ENCODE measurements at regions not wholly inside any gene's neighbourhood (a gene's known extent, or its start where the extent isn't known, plus 50 kb on each side); places are given as distances from the start of the nearest gene placed in this dataset.
"Not testable (repeated sequence)": the region's sequence is repeated elsewhere in the genome, so short reads cannot be mapped to it uniquely, and the experiment has no call there.

DNA sequence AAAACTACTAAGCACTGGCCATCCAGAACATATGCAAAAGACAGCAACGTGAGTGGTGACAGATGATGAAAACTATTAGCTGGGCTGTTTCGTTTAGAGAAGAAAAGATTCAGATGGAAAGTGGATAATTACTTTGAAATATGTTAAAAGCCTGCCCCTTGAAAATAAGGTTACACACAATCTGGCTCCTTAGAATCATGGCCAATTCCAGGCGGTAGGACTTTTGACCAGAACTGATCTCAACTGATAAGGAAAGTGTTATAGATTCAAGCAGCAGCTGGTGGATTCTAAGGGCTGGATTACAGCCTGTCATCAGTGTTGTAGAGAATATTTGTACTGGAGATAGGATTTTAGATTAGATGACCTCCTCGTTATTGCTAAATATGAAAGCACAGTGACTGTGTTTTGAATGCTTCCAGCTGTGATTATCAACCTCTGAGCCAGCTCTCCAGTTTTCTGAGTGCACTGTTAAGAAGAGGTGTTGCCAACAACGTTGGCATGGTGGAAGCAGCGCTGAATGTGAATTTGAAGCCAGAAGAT is 75.1 kb downstream of the KBTBD2 start:
- POLR2A ChIA-PET; DNase-seq (ENCODE audit: extremely low spot score); CTCF ChIA-PET: not testable (repeated sequence)

DNA sequence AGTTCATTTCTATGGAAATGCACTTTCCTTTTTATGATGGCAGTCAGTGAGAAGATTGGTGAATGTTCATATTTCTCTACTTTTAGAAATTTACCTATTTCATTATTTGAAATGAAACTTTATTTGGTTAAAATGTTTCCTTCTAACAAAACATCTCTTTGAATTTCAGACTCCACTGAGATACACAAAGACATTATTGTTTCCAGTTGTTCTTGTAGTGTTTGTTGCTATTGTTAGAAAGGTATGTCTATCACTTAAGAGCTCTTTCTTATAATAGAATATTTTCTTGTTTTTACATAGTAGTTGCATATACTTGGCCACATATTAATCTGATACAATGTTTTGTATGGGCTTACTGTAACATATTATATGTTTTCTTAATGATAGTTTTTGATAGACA is 76.8 kb downstream of the KBTBD2 start:
- POLR2A ChIA-PET; CTCF ChIA-PET; DNase-seq (ENCODE audit: extremely low spot score): not testable (repeated sequence)

- no peak for DNase-seq (ENCODE audit: extremely low spot score)
- CTCF ChIA-PET: no interaction called here
- POLR2A ChIA-PET: no interaction called here
- TF ChIP-seq NFRKB (IDR thresholded peaks at IDR 0.05): no peak
- no peak for TF ChIP-seq CTBP1 (IDR thresholded peaks at IDR 0.05; ENCODE audit: borderline replicate concordance)
- TF ChIP-seq ARNT (IDR thresholded peaks at IDR 0.05): no peak
- TF ChIP-seq FOXM1 (IDR thresholded peaks at IDR 0.05; ENCODE audit: borderline replicate concordance): no peak
- TF ChIP-seq SP1 (IDR thresholded peaks at IDR 0.05): no peak
- TF ChIP-seq HDGF (IDR thresholded peaks at IDR 0.05; ENCODE audit: borderline replicate concordance): no peak
- no peak for TF ChIP-seq LEF1 (IDR thresholded peaks at IDR 0.05; ENCODE audit: borderline replicate concordance)
- TF ChIP-seq SUZ12 (IDR thresholded peaks at IDR 0.05): no peak
- TF ChIP-seq FOXK2 (IDR thresholded peaks at IDR 0.05): no peak
- no peak for TF ChIP-seq BHLHE40 (IDR thresholded peaks at IDR 0.05; ENCODE audit: borderline replicate concordance)
- no peak for TF ChIP-seq FOXA1 (IDR thresholded peaks at IDR 0.05)
- no peak for TF ChIP-seq ELF4 (IDR thresholded peaks at IDR 0.05)
- no peak for TF ChIP-seq L3MBTL2 (conservative IDR thresholded peaks at IDR 0.05)
- no peak for TF ChIP-seq ZNF384 (IDR thresholded peaks at IDR 0.05)
- TF ChIP-seq PKNOX1 (IDR thresholded peaks at IDR 0.05): no peak
- no peak for TF ChIP-seq TARDBP (IDR thresholded peaks at IDR 0.05)
Measured at GRCh38 chr7:32809871-32810270, 81.7 kb downstream of the KBTBD2 start.

DNA sequence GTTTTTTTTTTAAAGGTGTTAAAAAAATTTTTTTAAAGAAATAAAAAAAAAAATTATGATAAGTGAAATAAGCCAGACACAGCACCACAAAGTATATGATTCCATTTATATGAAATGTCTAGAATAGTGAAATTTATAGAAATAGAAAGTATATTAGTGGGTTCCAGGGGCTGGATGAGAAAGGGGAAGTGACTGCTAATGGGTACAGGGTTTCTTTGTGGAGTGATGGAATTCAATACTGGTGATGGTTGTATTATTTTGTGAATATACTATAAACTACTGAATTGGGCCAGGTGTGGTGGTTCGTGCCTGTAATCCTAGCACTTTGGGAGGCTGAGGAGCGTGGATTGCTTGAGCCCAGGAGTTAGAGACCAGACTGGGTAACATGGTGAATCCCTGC is 82.2 kb downstream of the KBTBD2 start:
- TF ChIP-seq FOXM1 (IDR thresholded peaks at IDR 0.05; ENCODE audit: borderline replicate concordance) (no peak), SUZ12 (IDR thresholded peaks at IDR 0.05) (no peak), L3MBTL2 (conservative IDR thresholded peaks at IDR 0.05) (no peak), ZNF384 (IDR thresholded peaks at IDR 0.05) (no peak), SP1 (IDR thresholded peaks at IDR 0.05) (no peak), PKNOX1 (IDR thresholded peaks at IDR 0.05) (no peak), ARNT (IDR thresholded peaks at IDR 0.05) (no peak), TARDBP (IDR thresholded peaks at IDR 0.05) (no peak)
- DNase-seq (ENCODE audit: extremely low spot score): no peak
- CTCF ChIA-PET: no interaction called here
- POLR2A ChIA-PET: no interaction called here

- TF ChIP-seq FOXA1 (IDR thresholded peaks at IDR 0.05): no peak
- TF ChIP-seq ELF4 (IDR thresholded peaks at IDR 0.05): no peak
- TF ChIP-seq PKNOX1 (IDR thresholded peaks at IDR 0.05): no peak
- TF ChIP-seq SP1 (IDR thresholded peaks at IDR 0.05): no peak
- TF ChIP-seq BHLHE40 (IDR thresholded peaks at IDR 0.05; ENCODE audit: borderline replicate concordance): no peak
- TF ChIP-seq FOXK2 (IDR thresholded peaks at IDR 0.05): no peak
- TF ChIP-seq NFRKB (IDR thresholded peaks at IDR 0.05): no peak
- TF ChIP-seq FOXM1 (IDR thresholded peaks at IDR 0.05; ENCODE audit: borderline replicate concordance): no peak
- TF ChIP-seq L3MBTL2 (conservative IDR thresholded peaks at IDR 0.05): no peak
- no peak for TF ChIP-seq ARNT (IDR thresholded peaks at IDR 0.05)
- TF ChIP-seq LEF1 (IDR thresholded peaks at IDR 0.05; ENCODE audit: borderline replicate concordance): no peak
- TF ChIP-seq ZNF384 (IDR thresholded peaks at IDR 0.05): no peak
- ChIA-PET POLR2A (no interaction called here), CTCF (no interaction called here)
- DNase-seq (ENCODE audit: extremely low spot score): no peak
Measured at GRCh38 chr7:32803406-32804141, 88.0 kb downstream of the KBTBD2 start.

- CTCF ChIA-PET: no interaction called here
- POLR2A ChIA-PET: no interaction called here
- TF ChIP-seq CTBP1 (IDR thresholded peaks at IDR 0.05; ENCODE audit: borderline replicate concordance) (no peak), TARDBP (IDR thresholded peaks at IDR 0.05) (no peak), BHLHE40 (IDR thresholded peaks at IDR 0.05; ENCODE audit: borderline replicate concordance) (no peak), FOXA1 (IDR thresholded peaks at IDR 0.05) (no peak), FOXM1 (IDR thresholded peaks at IDR 0.05; ENCODE audit: borderline replicate concordance) (no peak), ELF4 (IDR thresholded peaks at IDR 0.05) (no peak), NFRKB (IDR thresholded peaks at IDR 0.05) (no peak), ZNF384 (IDR thresholded peaks at IDR 0.05) (no peak), PKNOX1 (IDR thresholded peaks at IDR 0.05) (no peak), SP1 (IDR thresholded peaks at IDR 0.05) (no peak), FOXK2 (IDR thresholded peaks at IDR 0.05) (no peak), HDGF (IDR thresholded peaks at IDR 0.05; ENCODE audit: borderline replicate concordance) (no peak), SUZ12 (IDR thresholded peaks at IDR 0.05) (no peak), LEF1 (IDR thresholded peaks at IDR 0.05; ENCODE audit: borderline replicate concordance) (no peak), L3MBTL2 (conservative IDR thresholded peaks at IDR 0.05) (no peak), ARNT (IDR thresholded peaks at IDR 0.05) (no peak)
- no peak for DNase-seq (ENCODE audit: extremely low spot score)
Measured at GRCh38 chr7:32802305-32802910, 89.2 kb downstream of the KBTBD2 start.

- CTCF ChIA-PET; POLR2A ChIA-PET; DNase-seq (ENCODE audit: extremely low spot score): not testable (repeated sequence)
Measured at GRCh38 chr7:32793053-32793452, 98.5 kb downstream of the KBTBD2 start.

DNA sequence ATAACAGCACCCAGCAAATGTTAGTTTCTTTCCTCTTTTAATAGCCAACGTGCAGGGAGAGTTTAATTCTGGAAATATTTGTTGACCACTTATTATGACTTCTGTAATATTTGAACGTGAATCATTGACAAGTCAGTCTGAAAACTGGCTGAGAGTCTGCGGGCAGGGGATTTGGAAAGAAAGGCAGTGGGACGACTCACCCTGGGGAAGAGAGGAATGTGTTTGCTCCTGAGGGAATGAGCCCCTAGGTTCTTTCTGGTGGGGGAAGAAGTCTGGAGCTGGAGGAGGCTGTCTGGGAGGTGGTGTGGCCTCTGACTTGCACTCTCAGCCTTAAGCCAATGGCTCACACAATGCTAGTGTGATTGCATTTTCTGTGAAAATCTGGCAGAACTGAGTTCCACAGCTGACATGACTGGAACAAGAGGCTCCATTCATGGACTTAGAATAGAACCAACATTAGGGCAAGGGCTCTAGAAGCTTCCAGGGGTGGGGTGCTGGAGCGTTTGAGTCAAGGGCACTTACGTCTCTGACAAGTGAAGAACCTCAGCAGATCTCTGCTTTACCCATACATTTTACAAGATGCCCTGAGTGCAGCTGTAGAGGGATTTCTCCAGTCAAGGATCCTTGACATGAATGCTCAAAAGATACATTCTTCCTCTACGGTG is 100.7 kb downstream of the KBTBD2 start:
- POLR2A ChIA-PET; CTCF ChIA-PET; DNase-seq (ENCODE audit: extremely low spot score): not testable (repeated sequence)

GRCh38 chr7:32789266-32789665 is 102.3 kb downstream of the KBTBD2 start:
- POLR2A ChIA-PET; DNase-seq (ENCODE audit: extremely low spot score); CTCF ChIA-PET: not testable (repeated sequence)

DNA sequence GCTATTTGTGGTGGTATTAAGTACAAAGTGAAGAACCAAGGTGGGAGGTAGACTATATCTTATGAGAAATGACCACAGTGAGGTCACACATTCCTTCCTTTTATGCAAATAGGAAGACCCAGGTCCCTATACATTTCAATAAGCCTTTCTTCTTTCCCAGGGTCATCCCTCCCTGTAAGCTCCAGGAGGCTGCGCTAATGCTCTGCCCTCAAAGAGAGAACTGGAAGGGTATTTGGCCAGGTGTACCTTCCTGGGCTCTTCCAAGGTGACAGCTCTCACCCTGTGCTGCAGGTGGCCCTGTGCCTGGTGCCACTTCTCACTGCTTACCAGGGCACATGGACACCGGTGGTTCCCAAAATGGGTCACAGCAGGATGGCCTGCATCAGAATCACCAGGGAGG is 103.4 kb downstream of the KBTBD2 start:
- CTCF ChIA-PET, POLR2A ChIA-PET: not testable (repeated sequence)

More for the DNA sequence above, 103.4 kb downstream of the KBTBD2 start:
- DNase-seq (ENCODE audit: extremely low spot score): not testable (repeated sequence)
